Keratinocyte (primary cell): ENCODE measurements at regions not wholly inside any gene's neighbourhood (a gene's known extent, or its start where the extent isn't known, plus 50 kb on each side); places are given as distances from the start of the nearest gene placed in this dataset.

Source experiments
- CTCF ChIP-seq, 3 experiments: IDR thresholded peaks in 1 of 3; conservative IDR thresholded peaks in 1 of 3; optimal IDR thresholded peaks in 1 of 3; 2 replicates in 2 of 3; 3 replicates in 1 of 3; pipeline versions ENCODE3 to v1.5.1; 2011; ENCODE audit warnings: low read length in 3 of 3, mild to moderate bottlenecking in 3 of 3, moderate library complexity in 2 of 3, control low read depth in 1 of 3, inconsistent platforms in 1 of 3; ENCODE audit not compliant: insufficient read depth in 2 of 3; ENCODE audit errors: extremely low read depth in 1 of 3
- EZH2 ChIP-seq: IDR thresholded peaks from one replicate; pipeline ENCODE4 v1.6.1; 2012; ENCODE audit warnings: inconsistent platforms, mild to moderate bottlenecking, low read length, moderate library complexity

- no peak for TF ChIP-seq CTCF (optimal IDR thresholded peaks at IDR 0.05 in 1 of 3, IDR thresholded peaks at IDR 0.05 in 1 of 3, conservative IDR thresholded peaks at IDR 0.05 in 1 of 3; ENCODE audit: extremely low read depth in 1 of 3, insufficient read depth in 2 of 3, low read length in 3 of 3)
- TF ChIP-seq EZH2: no peak
Measured at GRCh38 chr7:153034791-153035190, 275.2 kb downstream of the ACTR3B start.
